ENCODE measurements at regions not wholly inside any gene's neighbourhood (a gene's known extent, or its start where the extent isn't known, plus 50 kb on each side); places are given as distances from the start of the nearest gene placed in this dataset.

- DNase-seq, result no peak
These were observed 1034.1 kb upstream of the PRMT6 start for GRCh38 chr1:106022312-106022902.

GRCh38 chr1:106027871-106028270, 1028.6 kb upstream of the PRMT6 start:
- DNase-seq, result no peak

GRCh38 chr1:106037526-106037925, 1018.9 kb upstream of the PRMT6 start:
- DNase-seq, result no peak

DNA sequence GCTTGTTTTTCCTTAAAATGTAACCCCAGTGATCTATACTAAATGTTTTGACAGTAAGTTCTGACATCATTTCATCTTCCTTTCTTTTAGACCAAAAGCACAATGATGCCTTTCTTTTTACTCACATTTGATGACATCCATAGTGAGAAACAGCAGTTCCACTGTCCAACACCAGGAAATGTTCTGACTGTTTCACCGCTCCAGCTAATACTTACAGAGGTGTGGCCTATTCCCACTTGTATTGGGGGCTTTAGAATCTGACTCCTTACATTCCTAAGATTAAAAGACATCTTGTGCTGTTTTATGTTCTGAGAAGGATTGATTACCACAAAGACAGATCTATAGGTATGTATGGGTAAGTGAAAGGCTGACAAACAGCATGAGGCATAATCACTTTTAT, 1018.2 kb upstream of the PRMT6 start:
- no peak for DNase-seq

- no peak for DNase-seq
These were observed 1012.5 kb upstream of the PRMT6 start for GRCh38 chr1:106043971-106044370.

GRCh38 chr1:106047210-106047609, 1009.3 kb upstream of the PRMT6 start:
- no peak for DNase-seq

DNA sequence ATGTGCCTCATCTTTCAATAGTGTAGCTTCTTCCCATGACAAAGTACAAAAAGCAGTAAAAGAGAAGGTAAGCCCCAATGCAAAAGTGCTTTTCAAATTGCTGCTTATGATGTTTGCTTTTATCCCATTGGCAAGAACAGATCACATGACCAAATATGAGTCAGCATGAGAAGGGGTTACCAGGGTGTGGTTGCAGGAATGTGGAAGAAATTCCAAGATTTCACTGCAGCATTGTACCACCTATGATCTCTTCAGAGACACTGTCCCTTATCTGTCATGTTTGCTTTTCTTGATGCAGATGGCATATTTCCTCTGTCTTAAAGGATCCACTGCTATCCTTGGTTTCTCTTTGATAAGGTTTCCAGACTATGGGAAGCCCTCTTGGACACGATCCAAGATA, 1006.9 kb upstream of the PRMT6 start:
- DNase-seq, result no peak

GRCh38 chr1:106055855-106056254, 1000.6 kb upstream of the PRMT6 start:
- no peak for DNase-seq

DNA sequence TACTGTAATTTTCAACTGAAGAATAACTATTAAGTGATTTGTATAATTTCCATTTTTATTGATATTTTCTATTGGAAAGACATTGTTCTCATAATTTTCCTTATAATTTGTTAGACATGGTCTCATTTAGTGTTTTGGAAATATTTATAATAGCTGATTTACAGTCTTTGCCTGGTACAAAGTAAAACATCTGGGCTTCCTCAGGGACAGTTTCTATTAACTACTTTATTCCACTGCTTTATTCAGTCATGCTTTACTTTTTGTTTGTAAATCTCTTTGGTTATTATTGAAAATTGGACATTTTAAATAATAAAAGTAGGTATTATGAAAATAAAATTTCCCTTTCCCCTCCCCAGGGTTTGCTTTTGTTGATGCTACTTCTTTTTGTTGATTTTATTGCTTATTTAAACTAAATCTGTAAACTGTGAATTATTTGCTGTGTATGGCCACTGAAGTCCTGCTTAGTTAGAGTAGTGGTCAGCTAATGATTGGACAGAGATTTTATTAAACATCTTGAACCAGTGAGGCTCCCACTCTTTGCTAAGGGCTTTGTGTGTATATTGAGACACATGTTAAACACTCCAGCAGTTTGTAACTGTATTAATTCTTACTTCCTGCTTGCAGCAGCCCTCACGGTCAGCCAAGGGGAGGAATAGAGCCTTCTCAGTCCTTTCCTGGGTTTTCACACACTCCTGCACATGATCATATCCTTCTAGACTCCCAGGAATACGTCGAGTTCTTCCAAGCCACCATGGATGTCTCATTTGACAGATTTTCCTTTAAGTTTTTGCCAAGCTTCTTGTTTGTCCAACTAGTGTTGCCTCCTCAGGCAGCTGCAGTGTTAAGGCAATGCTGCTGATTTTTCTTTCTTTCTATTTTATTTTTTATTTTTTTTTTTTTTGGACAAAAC, 994.6 kb upstream of the PRMT6 start:
- DNase-seq, result no peak

DNA sequence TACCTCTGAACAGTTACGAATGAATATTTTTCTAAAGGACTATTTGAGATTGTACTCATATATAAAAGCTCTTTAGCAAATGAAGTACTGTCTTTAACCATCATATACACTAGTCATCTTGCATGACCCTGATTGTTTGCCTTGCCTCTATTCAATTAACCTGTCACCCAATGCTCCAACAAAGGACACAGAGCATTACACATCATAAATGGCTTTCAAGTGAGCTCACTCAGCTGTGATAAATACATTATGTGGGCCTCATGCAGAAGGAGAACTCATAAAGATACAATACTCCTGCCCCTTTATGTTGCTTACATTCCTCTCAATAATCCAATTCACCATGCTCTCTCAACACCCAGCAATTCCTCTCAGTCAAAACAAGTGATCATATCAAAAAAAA, 993.0 kb upstream of the PRMT6 start:
- DNase-seq, result no peak

DNA sequence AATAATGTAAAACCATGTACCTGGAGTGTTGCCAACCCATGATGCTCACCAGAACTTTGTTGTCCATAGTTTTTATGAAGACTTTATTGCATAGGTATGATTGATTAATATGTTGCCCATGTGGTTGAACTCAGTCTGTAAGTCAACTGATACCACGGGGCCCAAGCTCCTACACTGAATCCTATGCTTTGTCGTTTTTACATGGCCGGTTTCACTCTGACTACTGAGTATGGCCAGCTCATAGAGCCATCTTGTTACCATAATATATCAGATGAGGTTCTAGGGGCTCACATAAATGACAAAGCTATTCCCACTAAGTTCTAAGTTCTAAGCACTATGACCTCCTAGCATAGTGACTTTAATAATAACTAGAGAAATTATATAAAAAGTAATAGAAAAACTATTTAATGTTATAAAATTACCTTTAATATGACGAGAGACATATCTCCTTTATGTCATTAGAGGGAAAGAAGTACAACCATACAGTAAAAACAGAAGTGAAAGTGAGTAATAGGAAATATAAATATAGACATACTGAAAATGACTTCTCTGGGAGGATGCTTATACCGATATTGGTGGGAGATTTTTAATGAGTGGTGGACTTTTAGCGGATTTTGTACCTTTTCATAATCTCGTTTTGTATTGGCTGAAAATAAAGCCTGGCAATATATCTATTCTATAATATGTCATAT, 983.4 kb upstream of the PRMT6 start:
- no peak for DNase-seq

DNA sequence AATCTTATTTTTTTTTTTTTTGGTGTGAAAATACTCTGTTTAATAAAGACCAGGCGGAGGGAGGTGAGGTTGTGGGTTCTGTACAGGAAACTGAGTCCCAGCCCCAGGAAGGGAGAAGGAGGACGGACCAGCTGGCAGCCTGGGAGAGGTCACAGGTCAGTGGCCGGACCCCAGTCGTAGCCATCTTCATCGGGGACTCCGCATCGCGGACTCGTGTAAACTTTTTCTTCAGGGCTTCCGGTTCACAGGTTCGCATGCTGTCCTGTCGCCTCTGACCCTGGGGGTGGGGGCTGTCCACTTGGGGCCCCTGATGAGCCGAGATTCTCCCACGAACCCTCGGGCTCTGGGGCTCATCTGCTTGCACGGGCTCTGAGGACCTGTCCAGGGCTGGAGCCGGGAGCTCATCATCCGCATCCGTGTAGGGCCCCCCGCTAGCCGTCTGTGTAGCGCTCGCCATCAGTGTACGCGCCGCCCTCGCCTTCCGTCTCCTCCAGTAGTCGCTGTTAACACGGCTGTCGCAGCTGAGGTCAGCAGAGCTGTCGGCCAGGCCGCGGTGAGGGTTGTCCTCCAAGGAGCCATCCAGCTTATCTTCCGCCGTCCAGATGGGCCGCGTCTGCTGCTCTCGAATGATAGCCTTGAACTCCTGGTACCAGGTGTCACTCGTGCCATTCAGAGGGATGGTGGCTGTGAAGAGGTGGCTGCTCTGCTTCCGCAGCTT, 975.7 kb upstream of the PRMT6 start:
- no peak for DNase-seq

GRCh38 chr1:106111044-106111443, 945.4 kb upstream of the PRMT6 start:
- no peak for DNase-seq

- DNase-seq, result no peak
These were observed 942.6 kb upstream of the PRMT6 start for GRCh38 chr1:106113851-106114250.

DNA sequence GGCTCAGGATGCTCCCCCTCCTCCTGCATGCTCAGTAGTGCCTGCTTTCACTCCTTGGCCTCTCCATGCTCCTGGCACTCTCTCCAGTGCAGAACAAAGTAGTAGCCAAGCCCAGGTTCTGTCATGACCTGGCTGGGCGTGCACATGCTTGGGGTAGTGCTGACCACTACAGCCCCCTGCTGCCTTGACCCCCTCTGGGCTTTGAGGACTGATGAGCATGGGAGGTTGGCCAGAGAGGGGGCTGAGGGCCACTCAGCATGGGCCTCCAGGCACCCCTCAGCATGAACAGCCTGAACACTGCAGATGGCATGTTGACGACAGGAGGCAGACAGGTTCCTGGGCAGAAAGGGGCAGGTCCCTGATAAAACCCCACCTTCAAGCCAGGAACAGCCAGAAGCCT, 935.7 kb upstream of the PRMT6 start:
- no peak for DNase-seq

- no peak for DNase-seq
These were observed 934.7 kb upstream of the PRMT6 start for GRCh38 chr1:106121728-106122127.

- no peak for DNase-seq
These were observed 921.9 kb upstream of the PRMT6 start for GRCh38 chr1:106134561-106134960.

DNA sequence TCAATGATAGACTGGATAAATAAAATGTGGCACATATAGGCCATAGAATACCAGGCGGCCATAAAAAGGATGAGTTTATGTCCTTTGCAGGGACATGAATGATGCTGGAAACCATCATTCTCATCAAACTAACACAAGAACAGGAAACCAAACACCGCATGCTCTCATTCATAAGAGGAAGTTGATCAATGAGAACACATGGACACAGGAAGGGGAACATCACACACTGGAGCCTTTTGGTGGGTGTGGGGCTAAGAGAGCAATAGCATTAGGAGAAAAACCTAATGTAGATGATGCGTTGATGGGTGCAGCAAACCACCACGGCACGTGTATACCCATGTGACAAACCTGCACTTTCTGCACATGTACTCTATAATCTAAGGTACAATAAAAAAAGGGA, 883.4 kb upstream of the PRMT6 start:
- DNase-seq, result no peak

- no peak for DNase-seq
These were observed 877.7 kb upstream of the PRMT6 start for GRCh38 chr1:106178791-106179190.

DNA sequence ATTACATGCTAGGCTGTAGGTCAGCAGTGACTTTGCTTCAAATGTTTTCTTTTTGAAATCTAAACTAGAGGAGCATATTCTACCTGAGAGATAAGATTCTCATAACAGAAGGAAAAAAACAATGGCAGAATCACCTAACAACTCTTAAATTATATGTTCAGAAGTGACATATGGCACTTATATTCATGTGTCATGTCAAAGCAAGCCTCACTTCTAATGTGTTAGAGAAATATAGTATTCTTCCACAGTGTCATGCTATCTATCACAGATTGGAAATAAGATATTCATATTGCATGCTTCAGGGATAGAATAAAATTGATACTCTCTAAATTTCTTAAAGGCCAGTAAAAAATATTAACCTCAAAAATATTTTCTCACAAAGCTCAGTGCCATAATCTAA, 874.6 kb upstream of the PRMT6 start:
- no peak for DNase-seq

DNA sequence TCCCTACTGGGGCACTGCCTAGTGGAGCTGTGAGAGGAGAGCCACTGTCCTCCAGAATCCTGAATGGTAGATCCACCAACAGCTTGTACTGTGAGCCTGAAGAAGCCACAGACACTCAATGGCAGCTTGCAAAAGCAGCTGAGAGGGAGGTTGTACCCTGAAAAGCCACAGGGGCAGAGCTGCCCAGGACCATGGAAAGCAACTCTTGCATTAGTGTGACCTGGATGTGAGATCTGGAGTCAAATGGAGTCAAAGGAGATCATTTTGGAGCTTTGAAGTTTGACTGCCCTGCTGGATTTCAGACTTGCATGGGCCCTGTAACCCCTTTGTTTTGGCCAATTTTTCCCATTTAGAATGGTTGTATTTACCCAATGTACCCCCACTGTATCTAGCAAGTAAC, 871.4 kb upstream of the PRMT6 start:
- no peak for DNase-seq

DNA sequence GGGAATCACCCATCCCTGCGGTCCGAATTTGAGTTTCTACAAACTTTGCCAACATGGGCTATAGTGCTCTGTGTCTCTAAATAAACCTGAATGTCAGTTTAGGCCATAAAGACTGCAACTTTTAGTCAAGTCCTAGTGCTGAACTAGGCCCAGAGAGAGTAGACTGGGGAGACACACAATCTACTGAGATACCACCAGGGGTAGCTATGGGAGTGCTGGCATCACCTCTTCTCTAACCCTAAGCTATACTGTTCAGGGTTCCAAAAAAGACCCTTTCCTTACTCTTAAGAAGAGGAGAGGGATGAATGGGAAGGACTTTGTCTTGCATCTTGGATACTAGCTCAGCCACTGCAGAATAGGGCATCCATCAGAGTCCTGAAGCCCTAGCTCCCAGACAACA, 866.7 kb upstream of the PRMT6 start:
- no peak for DNase-seq

DNA sequence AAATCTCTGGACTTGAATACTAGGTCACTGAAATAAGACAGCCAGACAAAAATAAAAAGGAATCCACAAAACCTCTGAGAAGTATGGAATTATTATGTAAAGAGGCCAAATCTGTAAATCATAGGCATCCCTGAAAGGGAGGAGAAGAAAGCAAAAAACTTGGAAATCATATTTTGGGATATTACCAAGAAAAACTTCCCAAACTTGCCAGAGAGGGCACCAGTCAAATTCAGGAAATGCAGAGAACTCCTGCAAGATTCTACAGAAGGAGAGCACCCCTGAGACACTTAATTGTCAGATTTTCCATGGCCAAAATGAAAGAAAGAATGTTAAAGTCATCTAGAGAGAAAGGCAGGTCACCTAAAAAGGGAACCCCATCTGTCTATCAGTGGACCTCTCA, 862.3 kb upstream of the PRMT6 start:
- no peak for DNase-seq

Data from CD4-positive, alpha-beta T cell treated with Interleukin-1 beta for 1 hour (primary cell).